ENCODE measurements at regions not wholly inside any gene's neighbourhood (a gene's known extent, or its start where the extent isn't known, plus 50 kb on each side); places are given as distances from the start of the nearest gene placed in this dataset.

DNA sequence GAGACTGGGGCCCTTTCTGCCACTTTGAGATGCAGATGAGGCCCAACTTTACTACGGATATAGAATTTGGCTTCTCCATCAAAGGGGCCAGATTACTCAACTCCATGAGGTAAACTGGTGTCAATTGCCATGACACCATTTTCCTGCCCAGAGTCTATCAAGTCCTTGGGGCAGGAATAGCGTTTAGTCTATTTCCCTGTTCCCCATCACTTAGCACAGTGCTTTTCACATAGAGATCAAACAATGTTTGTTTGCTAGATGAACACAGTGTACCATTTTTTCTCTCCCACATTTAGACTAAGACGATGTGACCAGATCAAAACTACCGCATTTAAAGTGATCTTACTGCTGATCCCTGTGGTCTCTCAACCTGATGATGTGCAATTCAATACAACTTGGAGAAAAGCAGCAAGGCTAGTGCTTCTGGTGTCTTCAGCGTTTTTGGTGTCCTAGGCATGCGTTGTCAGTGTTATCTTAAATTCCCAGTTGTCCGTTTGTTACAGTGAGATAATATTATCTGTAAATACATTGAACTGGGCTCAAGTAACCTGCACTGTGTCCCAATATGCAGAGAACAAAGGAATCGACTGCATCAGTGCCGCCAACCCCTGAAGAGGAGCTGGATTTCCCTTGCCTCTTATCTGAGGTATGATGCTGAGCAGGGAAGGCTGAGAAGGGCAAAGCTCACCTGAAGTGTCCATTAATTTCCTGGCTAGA lies 446.2 kb downstream of the PLK2 start:
- no peak overlapping the region for H3K4me3 ChIP-seq (ENCODE audit: low read depth, poor library complexity, severe bottlenecking)
- 95 to 98% methylated on average over 9 of the region's 9 CpGs for WGBS, 2 donors
- no peak for DNase-seq (ENCODE audit: low spot score in 2 of 2)
- TF ChIP-seq POLR2A (IDR thresholded peaks at IDR 0.05): no peak
- TF ChIP-seq, protein P1, sequence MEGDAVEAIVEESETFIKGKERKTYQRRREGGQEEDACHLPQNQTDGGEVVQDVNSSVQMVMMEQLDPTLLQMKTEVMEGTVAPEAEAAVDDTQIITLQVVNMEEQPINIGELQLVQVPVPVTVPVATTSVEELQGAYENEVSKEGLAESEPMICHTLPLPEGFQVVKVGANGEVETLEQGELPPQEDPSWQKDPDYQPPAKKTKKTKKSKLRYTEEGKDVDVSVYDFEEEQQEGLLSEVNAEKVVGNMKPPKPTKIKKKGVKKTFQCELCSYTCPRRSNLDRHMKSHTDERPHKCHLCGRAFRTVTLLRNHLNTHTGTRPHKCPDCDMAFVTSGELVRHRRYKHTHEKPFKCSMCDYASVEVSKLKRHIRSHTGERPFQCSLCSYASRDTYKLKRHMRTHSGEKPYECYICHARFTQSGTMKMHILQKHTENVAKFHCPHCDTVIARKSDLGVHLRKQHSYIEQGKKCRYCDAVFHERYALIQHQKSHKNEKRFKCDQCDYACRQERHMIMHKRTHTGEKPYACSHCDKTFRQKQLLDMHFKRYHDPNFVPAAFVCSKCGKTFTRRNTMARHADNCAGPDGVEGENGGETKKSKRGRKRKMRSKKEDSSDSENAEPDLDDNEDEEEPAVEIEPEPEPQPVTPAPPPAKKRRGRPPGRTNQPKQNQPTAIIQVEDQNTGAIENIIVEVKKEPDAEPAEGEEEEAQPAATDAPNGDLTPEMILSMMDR (IDR thresholded peaks at IDR 0.05): no peak
- intact Hi-C loops (cut with DNase I; ENCODE audit: low total_unique reads): no loop called here

DNA sequence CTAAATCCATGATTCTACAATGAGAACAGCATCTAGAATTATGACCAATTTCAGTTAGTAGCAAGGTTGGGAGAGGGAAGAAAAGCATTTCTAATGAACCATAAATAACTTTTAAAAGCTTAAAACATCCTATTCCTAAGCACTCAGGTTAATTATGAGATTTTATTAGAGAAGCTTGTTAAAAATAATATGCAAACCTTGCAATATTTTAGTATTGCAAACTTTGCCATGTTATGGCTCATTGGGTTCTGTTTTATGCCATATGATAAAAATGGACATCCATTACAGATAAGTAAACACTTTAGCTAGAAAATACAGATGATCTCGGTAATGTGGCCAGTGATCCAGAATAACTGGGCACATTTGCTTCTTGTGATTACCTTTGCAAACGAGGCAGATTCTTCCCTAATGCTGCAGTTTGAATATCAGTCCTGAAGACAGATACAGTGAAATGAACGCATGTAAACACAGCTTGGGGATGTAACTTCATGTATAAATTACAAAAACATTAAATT lies 447.0 kb downstream of the PLK2 start:
- 92 to 94% methylated on average over 3 of the region's 3 CpGs for WGBS, 2 donors
- no peak for TF ChIP-seq POLR2A (IDR thresholded peaks at IDR 0.05)
- TF ChIP-seq, protein P1 (IDR thresholded peaks at IDR 0.05): no peak
- no peak for DNase-seq (ENCODE audit: low spot score in 2 of 2)
- H3K4me3 ChIP-seq (ENCODE audit: low read depth, poor library complexity, severe bottlenecking): no peak overlapping the region
- intact Hi-C loops (cut with DNase I; ENCODE audit: low total_unique reads): no loop called here

DNA sequence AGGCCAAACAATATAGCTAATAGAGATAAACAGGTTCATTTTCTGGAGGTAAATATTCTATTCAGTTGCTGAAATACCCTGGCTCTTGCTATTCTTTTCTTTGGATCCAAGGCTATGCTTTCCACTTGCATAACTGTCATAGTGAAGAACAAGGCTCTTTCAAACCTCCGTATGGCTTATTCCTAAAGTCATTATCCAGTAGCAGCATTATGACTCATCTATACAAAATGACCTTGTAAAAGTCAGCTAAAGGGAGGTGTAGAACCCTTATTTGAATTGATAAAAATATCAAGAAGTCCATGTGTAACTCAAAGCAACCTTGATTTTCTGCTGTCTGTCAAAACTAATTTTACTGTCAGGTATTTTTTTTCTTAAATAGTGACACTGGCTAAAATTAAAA lies 447.8 kb downstream of the PLK2 start:
- TF ChIP-seq, protein P1 (IDR thresholded peaks at IDR 0.05): no peak
- no peak for TF ChIP-seq POLR2A (IDR thresholded peaks at IDR 0.05)
- 21 to 35% methylated on average over 1 of the region's 1 CpG for WGBS, 2 donors
- intact Hi-C loops (cut with DNase I; ENCODE audit: low total_unique reads): no loop called here
- DNase-seq (ENCODE audit: low spot score in 2 of 2): no peak
- no peak overlapping the region for H3K4me3 ChIP-seq (ENCODE audit: low read depth, poor library complexity, severe bottlenecking)

DNA sequence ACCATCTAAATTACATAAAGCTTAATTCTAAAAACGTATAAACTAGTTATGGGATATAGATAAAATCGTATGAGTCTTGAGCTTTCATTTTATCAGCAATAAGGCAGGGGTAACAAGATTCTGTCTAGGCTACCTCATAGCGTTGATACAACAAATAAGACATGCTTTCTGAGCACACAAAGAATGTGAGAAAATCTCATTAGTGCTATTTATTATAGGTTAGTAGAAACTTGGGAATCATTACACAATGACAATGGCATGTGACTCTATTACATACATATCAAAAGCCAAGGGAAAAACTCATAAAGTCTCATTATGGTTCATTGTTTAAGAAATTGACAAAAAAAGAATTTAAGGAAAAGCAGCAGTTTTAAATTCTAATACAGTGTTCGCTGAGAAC lies 448.6 kb downstream of the PLK2 start:
- TF ChIP-seq POLR2A (IDR thresholded peaks at IDR 0.05): no peak
- TF ChIP-seq, protein P1 (IDR thresholded peaks at IDR 0.05): no peak
- 58 to 81% methylated on average over 4 of the region's 4 CpGs for WGBS, 2 donors

DNA sequence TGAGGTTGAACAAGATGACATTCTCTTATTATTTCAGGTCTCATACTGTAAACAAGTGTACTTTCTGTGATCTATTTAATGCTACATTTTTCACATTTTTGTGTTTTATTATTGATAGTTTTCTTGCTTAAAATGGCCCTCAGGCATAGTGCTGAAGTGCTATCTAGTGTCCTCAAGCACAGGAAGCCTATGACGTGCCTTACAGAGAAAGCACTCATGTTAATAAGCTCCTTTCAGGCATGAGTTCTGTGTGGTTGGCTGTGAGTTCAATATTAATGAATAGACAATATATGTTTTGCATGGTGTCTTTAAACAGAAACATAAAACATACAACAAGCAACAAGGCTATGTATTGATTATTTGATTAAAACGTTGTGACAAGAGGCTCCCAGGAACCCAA lies 450.1 kb downstream of the PLK2 start:
- WGBS, 2 donors: 70 to 83% methylated on average over 2 of the region's 2 CpGs
- no peak overlapping the region for H3K4me3 ChIP-seq (ENCODE audit: low read depth, poor library complexity, severe bottlenecking)
- TF ChIP-seq, protein P1 (IDR thresholded peaks at IDR 0.05): no peak
- no peak for TF ChIP-seq POLR2A (IDR thresholded peaks at IDR 0.05)
- no peak for DNase-seq (ENCODE audit: low spot score in 2 of 2)
- intact Hi-C loops (cut with DNase I; ENCODE audit: low total_unique reads): no loop called here

More for the DNA sequence above, 448.6 kb downstream of the PLK2 start:
- DNase-seq (ENCODE audit: low spot score in 2 of 2): no peak
- intact Hi-C loops (cut with DNase I; ENCODE audit: low total_unique reads): no loop called here
- H3K4me3 ChIP-seq (ENCODE audit: low read depth, poor library complexity, severe bottlenecking): no peak overlapping the region

DNA sequence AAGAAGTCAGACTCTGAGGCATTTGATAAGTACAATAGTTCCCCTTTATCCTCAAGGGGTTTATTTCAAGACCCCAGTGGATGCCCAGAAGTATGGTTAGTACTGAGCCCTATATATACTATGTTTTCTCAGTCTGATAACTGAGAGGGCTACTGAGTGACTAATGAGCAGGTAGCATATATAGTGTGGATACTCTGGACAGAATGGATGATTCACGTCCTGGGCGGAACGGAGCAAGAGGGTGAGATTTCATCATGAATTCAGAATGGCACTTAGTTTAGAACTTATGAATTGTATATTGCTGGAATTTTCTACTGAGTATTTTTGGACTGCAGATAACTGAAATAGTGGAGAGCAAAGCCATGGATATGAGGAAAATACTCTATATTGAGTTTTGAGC lies 457.6 kb downstream of the PLK2 start:
- intact Hi-C loops (cut with DNase I; ENCODE audit: low total_unique reads): no loop called here
- DNase-seq (ENCODE audit: low spot score in 2 of 2): no peak
- H3K4me3 ChIP-seq (ENCODE audit: low read depth, poor library complexity, severe bottlenecking): no peak overlapping the region
- 89 to 92% methylated on average over 3 of the region's 3 CpGs for WGBS, 2 donors
- TF ChIP-seq, protein P1 (IDR thresholded peaks at IDR 0.05): no peak

Data from lower leg skin (tissue), 4 donors.